ENCODE measurements at regions not wholly inside any gene's neighbourhood (a gene's known extent, or its start where the extent isn't known, plus 50 kb on each side); places are given as distances from the start of the nearest gene placed in this dataset.

DNA sequence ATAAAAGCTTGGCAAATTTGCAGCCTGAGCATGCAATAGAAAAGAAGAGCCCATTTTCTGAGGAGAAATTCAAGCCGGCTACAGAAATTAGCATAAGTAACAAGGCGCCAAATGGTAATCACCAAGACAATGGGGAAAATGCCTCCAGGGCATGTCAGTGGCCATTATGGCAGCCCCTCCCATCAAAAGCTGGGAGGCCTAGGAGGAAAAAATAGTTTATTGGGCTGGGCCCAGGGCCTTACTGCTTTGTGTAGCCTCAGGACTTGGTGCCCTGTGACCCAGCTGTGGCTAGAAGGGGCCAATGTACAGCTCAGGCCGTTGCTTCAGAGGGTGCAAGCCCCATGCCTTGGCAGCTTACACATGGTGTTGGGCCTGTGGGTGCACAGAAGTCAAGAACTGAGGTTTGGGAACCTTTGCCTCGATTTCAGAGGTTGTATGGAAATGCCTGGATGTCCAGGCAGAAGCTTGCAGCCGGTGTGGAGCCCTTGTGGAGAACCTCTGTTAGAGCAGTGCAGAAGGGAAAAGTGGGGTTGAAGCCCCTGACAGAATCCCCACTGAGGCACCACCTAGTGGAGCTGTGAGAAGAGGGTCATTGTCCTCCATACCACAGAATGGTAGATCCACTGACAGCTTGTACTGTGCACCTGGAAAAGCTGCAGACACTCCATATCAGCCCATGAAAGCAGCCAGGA lies 328.5 kb upstream of the MAP3K7 start:
- TF ChIP-seq MAX (IDR thresholded peaks at IDR 0.05) (no peak), FOXA2 (IDR thresholded peaks at IDR 0.05) (no peak)
- 72% methylated on average over 5 of the region's 5 CpGs for WGBS
- no peak overlapping the region for H3K27ac ChIP-seq (ENCODE audit: low read depth in 1 of 2, low read length in 2 of 2)
- H3K9me3 ChIP-seq (ENCODE audit: control insufficient read depth in 4 of 4, low read length in 3 of 4) = peaks cover 0 to 4% (median 0%) of the 10 kb centered on the region in 4 donors
- H3K36me3 ChIP-seq (ENCODE audit: control insufficient read depth in 4 of 4, insufficient read depth in 3 of 4, low read depth in 1 of 4, low read length in 3 of 4) = no peaks in the 10 kb centered on the region
- H3K4me1 ChIP-seq (ENCODE audit: control insufficient read depth in 4 of 4, insufficient read depth in 4 of 4, low read length in 3 of 4) = no peaks in the 10 kb centered on the region
- no peak for DNase-seq (ENCODE audit: low spot score)
- H3K4me3 ChIP-seq (ENCODE audit: low read depth in 1 of 3, low read length in 3 of 3) = no peak overlapping the region
- no peaks in the 10 kb centered on the region for H3K27me3 ChIP-seq (ENCODE audit: control insufficient read depth in 4 of 4, insufficient read depth in 4 of 4, low read length in 3 of 4)
- no peak overlapping the region for H3K9ac ChIP-seq (ENCODE audit: low read depth in 1 of 2, low read length in 2 of 2)

- H3K36me3 ChIP-seq (ENCODE audit: control insufficient read depth in 4 of 4, insufficient read depth in 3 of 4, low read depth in 1 of 4, low read length in 3 of 4) = no peaks in the 10 kb centered on the region
- H3K27ac ChIP-seq (ENCODE audit: low read depth in 1 of 2, low read length in 2 of 2) = no peak overlapping the region
- H3K9ac ChIP-seq (ENCODE audit: low read depth in 1 of 2, low read length in 2 of 2) = no peak overlapping the region
- WGBS = 54% methylated on average over 2 of the region's 2 CpGs
- DNase-seq (ENCODE audit: low spot score) = no peak
- H3K4me1 ChIP-seq (ENCODE audit: control insufficient read depth in 4 of 4, insufficient read depth in 4 of 4, low read length in 3 of 4) = no peaks in the 10 kb centered on the region
- no peaks in the 10 kb centered on the region for H3K27me3 ChIP-seq (ENCODE audit: control insufficient read depth in 4 of 4, insufficient read depth in 4 of 4, low read length in 3 of 4)
- no peak overlapping the region for H3K4me3 ChIP-seq (ENCODE audit: low read depth in 1 of 3, low read length in 3 of 3)
- TF ChIP-seq HNF4A (conservative IDR thresholded peaks at IDR 0.05) = no peak
- no peak for TF ChIP-seq EGR1 (IDR thresholded peaks at IDR 0.05; ENCODE audit: low read depth in 2 of 2)
- no peak for TF ChIP-seq REST (IDR thresholded peaks at IDR 0.05)
- no peak for TF ChIP-seq ATF3 (IDR thresholded peaks at IDR 0.05)
- no peak for TF ChIP-seq TAF1 (conservative IDR thresholded peaks at IDR 0.05)
- TF ChIP-seq ZBTB33 (IDR thresholded peaks at IDR 0.05) = no peak
- no peak for TF ChIP-seq FOXA2 (IDR thresholded peaks at IDR 0.05)
- TF ChIP-seq FOXA1 (IDR thresholded peaks at IDR 0.05) = no peak
- no peak for TF ChIP-seq CTCF (IDR thresholded peaks at IDR 0.05; ENCODE audit: low read depth, low read length, missing input control)
- no peak for TF ChIP-seq YY1 (IDR thresholded peaks at IDR 0.05)
- TF ChIP-seq HNF4G (IDR thresholded peaks at IDR 0.05) = no peak
- TF ChIP-seq RAD21 (IDR thresholded peaks at IDR 0.05) = no peak
- TF ChIP-seq SP1 (IDR thresholded peaks at IDR 0.05) = no peak
- no peak for TF ChIP-seq GABPA (IDR thresholded peaks at IDR 0.05 in 1 of 2, conservative IDR thresholded peaks at IDR 0.05 in 1 of 2)
- no peak for TF ChIP-seq NR2F2 (IDR thresholded peaks at IDR 0.05)
- no peak for TF ChIP-seq JUND (IDR thresholded peaks at IDR 0.05)
- no peak for TF ChIP-seq MAX (IDR thresholded peaks at IDR 0.05)
- TF ChIP-seq RXRA (IDR thresholded peaks at IDR 0.05) = no peak
- H3K9me3 ChIP-seq (ENCODE audit: control insufficient read depth in 4 of 4, low read length in 3 of 4) = peaks cover 0 to 4% (median 0%) of the 10 kb centered on the region in 4 donors
Observed at GRCh38 chr6:90914312-90914711, 327.4 kb upstream of the MAP3K7 start.

All from liver (tissue), 8 donors.